ENCODE measurements at regions not wholly inside any gene's neighbourhood (a gene's known extent, or its start where the extent isn't known, plus 50 kb on each side); places are given as distances from the start of the nearest gene placed in this dataset.

DNA sequence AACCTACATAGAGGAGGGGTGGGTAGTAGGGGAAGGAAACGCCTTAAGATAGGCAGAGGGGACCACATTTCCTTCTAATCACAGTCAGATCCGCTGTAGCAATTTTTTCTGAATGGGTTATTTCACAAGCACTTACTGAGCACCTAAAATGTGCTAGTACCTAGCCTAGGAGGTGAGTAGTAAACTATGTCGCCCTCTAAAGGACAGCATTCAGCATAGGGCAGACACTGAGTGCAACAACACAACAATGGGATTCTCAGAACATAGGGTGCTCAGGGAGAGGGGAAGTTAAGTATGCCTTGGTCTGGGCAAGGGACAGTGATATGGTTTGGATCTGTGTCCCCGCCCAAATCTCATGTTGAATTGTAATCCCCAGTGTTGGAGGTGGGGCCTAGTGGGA is 166.1 kb upstream of the RAB6C start:
- DNase-seq (ENCODE audit: low spot score) = no peak

More for the DNA sequence above, 166.1 kb upstream of the RAB6C start:
- no peak overlapping the region for H3K4me3 ChIP-seq (replicated peaks in 1 of 3; ENCODE audit: insufficient read depth in 1 of 3, low read depth in 2 of 3, low read length in 3 of 3)
- peaks cover 0 to 32% of the 10 kb centered on the region in 2 experiments; a peak in 4 of 5 replicates for H3K27me3 ChIP-seq (ENCODE audit: control insufficient read depth in 1 of 2, insufficient read depth in 2 of 2, low read length in 2 of 2)
- H2AFZ ChIP-seq (ENCODE audit: low read length) = no peak overlapping the region
- H3K4me2 ChIP-seq (ENCODE audit: low read depth, low read length) = no peak overlapping the region
- intact Hi-C loops (cut with micrococcal nuclease; ENCODE audit: unreplicated experiment) (no loop called here), in situ Hi-C loops (cut with HindIII; ENCODE audit: extremely low pct_ligation_motif_present, low pct_unique_long_range_greater_than_20kb) (no loop called here)
- H3K9ac ChIP-seq (ENCODE audit: insufficient read depth, low read depth, low read length) = no peak overlapping the region
- WGBS (ENCODE audit: low lambda C conversion rate) = 0% methylated on average over 4 of the region's 4 CpGs
- H3K36me3 ChIP-seq (replicated peaks in 1 of 2; ENCODE audit: control insufficient read depth in 1 of 2, insufficient read depth in 2 of 2, low read length in 2 of 2) = no peaks in the 10 kb centered on the region
- TF ChIP-seq, protein P1, sequence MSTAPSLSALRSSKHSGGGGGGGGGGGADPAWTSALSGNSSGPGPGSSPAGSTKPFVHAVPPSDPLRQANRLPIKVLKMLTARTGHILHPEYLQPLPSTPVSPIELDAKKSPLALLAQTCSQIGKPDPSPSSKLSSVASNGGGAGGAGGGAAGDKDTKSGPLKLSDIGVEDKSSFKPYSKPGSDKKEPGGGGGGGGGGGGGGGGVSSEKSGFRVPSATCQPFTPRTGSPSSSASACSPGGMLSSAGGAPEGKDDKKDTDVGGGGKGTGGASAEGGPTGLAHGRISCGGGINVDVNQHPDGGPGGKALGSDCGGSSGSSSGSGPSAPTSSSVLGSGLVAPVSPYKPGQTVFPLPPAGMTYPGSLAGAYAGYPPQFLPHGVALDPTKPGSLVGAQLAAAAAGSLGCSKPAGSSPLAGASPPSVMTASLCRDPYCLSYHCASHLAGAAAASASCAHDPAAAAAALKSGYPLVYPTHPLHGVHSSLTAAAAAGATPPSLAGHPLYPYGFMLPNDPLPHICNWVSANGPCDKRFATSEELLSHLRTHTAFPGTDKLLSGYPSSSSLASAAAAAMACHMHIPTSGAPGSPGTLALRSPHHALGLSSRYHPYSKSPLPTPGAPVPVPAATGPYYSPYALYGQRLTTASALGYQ (CRISPR knock-in tag; IDR thresholded peaks at IDR 0.05) = no peak
- TF ChIP-seq ZNF605 (CRISPR knock-in tag; IDR thresholded peaks at IDR 0.05) (no peak), STAG1 (CRISPR knock-in tag; IDR thresholded peaks at IDR 0.05) (peak; percentile 25; the same call in 1 of the 2 replicates)
- TF ChIP-seq, protein P2, sequence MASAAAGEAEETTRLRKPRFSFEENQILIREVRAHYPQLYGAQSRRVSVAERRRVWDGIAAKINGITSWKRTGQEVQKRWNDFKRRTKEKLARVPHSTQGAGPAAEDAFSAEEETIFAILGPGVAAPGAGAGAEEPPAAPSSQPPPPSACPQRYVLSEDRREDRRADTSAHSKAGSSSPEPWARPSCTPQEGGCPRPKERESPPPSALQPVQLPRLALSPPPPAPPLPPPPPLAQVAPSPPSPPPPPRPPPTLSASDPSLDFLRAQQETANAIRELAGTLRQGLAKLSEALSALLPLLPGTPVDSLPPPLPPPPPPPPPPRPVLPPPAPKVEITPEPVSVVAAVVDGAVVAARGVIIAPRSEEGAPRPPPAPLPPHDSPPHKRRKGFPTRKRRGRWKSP (CRISPR knock-in tag; IDR thresholded peaks at IDR 0.05) = no peak
- TF ChIP-seq, protein P3, sequence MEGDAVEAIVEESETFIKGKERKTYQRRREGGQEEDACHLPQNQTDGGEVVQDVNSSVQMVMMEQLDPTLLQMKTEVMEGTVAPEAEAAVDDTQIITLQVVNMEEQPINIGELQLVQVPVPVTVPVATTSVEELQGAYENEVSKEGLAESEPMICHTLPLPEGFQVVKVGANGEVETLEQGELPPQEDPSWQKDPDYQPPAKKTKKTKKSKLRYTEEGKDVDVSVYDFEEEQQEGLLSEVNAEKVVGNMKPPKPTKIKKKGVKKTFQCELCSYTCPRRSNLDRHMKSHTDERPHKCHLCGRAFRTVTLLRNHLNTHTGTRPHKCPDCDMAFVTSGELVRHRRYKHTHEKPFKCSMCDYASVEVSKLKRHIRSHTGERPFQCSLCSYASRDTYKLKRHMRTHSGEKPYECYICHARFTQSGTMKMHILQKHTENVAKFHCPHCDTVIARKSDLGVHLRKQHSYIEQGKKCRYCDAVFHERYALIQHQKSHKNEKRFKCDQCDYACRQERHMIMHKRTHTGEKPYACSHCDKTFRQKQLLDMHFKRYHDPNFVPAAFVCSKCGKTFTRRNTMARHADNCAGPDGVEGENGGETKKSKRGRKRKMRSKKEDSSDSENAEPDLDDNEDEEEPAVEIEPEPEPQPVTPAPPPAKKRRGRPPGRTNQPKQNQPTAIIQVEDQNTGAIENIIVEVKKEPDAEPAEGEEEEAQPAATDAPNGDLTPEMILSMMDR (CRISPR knock-in tag; IDR thresholded peaks at IDR 0.05) = peak; percentile 45
- BruUV-seq (replicated peaks) = no TSS peak
- H3K4me1 ChIP-seq (ENCODE audit: insufficient read depth, low read length) = no peaks in the 10 kb centered on the region
- peaks cover 8% of the 10 kb centered on the region; the same call in 1 of the 2 replicates for H3K9me3 ChIP-seq (ENCODE audit: low read length)
- no peaks in the 10 kb centered on the region for H3K79me2 ChIP-seq (ENCODE audit: insufficient read depth, low read length)
- no peak for FAIRE-seq
- H4K20me1 ChIP-seq (ENCODE audit: insufficient read depth, low read length) = no peaks in the 10 kb centered on the region
- no peak overlapping the region for H3K27ac ChIP-seq (ENCODE audit: extremely low read length, insufficient read depth, low read length)
- ATAC-seq = peak; percentile 73
- POLR2A ChIA-PET = no interaction called here
- CTCF ChIA-PET (ENCODE audit: low intra/inter-chr PET ratio, low total read pairs) = no interaction called here
